ENCODE measurements at regions not wholly inside any gene's neighbourhood (a gene's known extent, or its start where the extent isn't known, plus 50 kb on each side); places are given as distances from the start of the nearest gene placed in this dataset.
"Not testable (repeated sequence)": the region's sequence is repeated elsewhere in the genome, so short reads cannot be mapped to it uniquely, and the experiment has no call there.

DNA sequence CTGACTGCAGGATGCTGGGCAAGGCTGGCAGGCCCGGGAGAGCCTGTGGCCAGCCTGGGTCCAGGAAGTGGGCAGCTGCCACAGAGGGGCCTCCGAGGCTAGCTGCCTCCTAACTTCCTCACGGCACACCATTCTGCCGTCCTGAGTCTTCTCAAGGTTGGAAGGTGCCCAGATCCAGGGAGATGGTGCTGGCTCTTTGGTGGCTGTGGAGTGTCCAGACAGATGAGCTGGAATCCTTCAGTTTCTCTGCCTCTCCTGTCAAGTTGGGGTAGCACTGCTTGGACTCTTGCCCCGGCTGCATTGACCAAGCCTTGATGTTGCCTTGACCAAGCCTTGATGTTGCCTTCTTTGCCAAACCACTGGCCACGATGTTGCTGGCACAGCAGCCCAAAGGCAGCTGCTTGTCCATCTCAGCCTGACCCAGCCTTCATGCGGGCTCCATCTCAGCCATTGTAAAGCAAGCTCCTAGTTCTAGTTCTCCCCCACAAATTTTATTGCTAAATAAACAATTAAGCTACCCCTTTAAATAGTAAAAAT, 75.1 kb upstream of the AFDN start:
- intact Hi-C loops (cut with DNase I, micrococcal nuclease): no loop called here
- no peak for TF ChIP-seq CTCF (IDR thresholded peaks at IDR 0.05)
- no peaks in the 10 kb centered on the region for H3K36me3 ChIP-seq (ENCODE audit: low read depth)
- no peaks in the 10 kb centered on the region for H3K9me3 ChIP-seq
- H3K4me1 ChIP-seq (ENCODE audit: low read depth): peaks cover 7% of the 10 kb centered on the region
- ATAC-seq: no peak
- DNase-seq: no peak
- no peak overlapping the region for H3K4me3 ChIP-seq

GRCh38 chr6:167753281-167753680, 73.4 kb upstream of the AFDN start:
- intact Hi-C loops (cut with DNase I, micrococcal nuclease); H3K4me1 ChIP-seq (ENCODE audit: low read depth); ATAC-seq; H3K36me3 ChIP-seq (ENCODE audit: low read depth); DNase-seq; H3K4me3 ChIP-seq; H3K9me3 ChIP-seq: not testable (repeated sequence)

- DNase-seq: no peak
- Histone ChIP-seq H3K9me3 (no peaks in the 10 kb centered on the region), H3K4me1 (ENCODE audit: low read depth) (peaks cover 7% of the 10 kb centered on the region), H3K4me3 (no peak overlapping the region), H3K36me3 (ENCODE audit: low read depth) (no peaks in the 10 kb centered on the region)
- intact Hi-C loops (cut with DNase I, micrococcal nuclease): no loop called here
- no peak for ATAC-seq
- no peak for TF ChIP-seq CTCF (IDR thresholded peaks at IDR 0.05)
Observed at GRCh38 chr6:167754691-167755090, 72.0 kb upstream of the AFDN start.

DNA sequence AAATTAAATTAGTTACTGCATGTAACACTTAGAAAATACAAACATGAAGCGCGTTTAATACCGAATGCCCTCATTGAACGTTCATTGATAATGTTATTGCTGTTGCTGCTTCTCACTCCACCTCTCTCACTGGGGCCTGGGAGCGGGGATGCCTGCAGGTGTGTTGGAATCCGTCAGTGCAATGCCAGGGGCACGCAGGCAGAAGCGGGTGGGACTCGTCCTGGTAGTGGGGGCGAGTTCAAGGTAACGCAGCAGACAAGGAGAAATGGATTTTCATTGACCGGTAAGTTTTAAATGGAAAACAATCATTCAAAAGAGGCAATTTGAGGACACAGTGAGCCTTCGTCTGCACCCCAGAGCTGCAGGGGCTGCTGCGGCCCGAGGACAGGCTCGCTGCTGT, 71.2 kb upstream of the AFDN start:
- H3K36me3 ChIP-seq (ENCODE audit: low read depth): no peaks in the 10 kb centered on the region
- no peak for DNase-seq
- intact Hi-C loops (cut with DNase I, micrococcal nuclease): no loop called here
- no peak for ATAC-seq
- no peak for TF ChIP-seq CTCF (IDR thresholded peaks at IDR 0.05)
- H3K4me3 ChIP-seq: no peak overlapping the region
- peaks cover 7% of the 10 kb centered on the region for H3K4me1 ChIP-seq (ENCODE audit: low read depth)
- no peaks in the 10 kb centered on the region for H3K9me3 ChIP-seq

- no peak for TF ChIP-seq CTCF (IDR thresholded peaks at IDR 0.05)
- DNase-seq (no peak), ATAC-seq (no peak)
- intact Hi-C loops (cut with DNase I, micrococcal nuclease): no loop called here
- Histone ChIP-seq H3K9me3 (no peaks in the 10 kb centered on the region), H3K4me3 (no peak overlapping the region), H3K36me3 (ENCODE audit: low read depth) (no peaks in the 10 kb centered on the region), H3K4me1 (ENCODE audit: low read depth) (peaks cover 1% of the 10 kb centered on the region)
Observed at GRCh38 chr6:167756597-167756996, 70.1 kb upstream of the AFDN start.

GRCh38 chr6:167757249-167757648, 69.5 kb upstream of the AFDN start:
- H3K4me3 ChIP-seq: no peak overlapping the region
- no peaks in the 10 kb centered on the region for H3K36me3 ChIP-seq (ENCODE audit: low read depth)
- intact Hi-C loops (cut with DNase I, micrococcal nuclease): no loop called here
- no peaks in the 10 kb centered on the region for H3K4me1 ChIP-seq (ENCODE audit: low read depth)
- no peaks in the 10 kb centered on the region for H3K9me3 ChIP-seq
- ATAC-seq: no peak
- DNase-seq: no peak
- TF ChIP-seq CTCF (IDR thresholded peaks at IDR 0.05): no peak
